ENCODE measurements at regions not wholly inside any gene's neighbourhood (a gene's known extent, or its start where the extent isn't known, plus 50 kb on each side); places are given as distances from the start of the nearest gene placed in this dataset.

- no peak for TF ChIP-seq GATA2 (IDR thresholded peaks at IDR 0.05; ENCODE audit: low read depth, low read length)
- no peak for TF ChIP-seq GATA3 (IDR thresholded peaks at IDR 0.05; ENCODE audit: low read depth, low read length)
Observed at GRCh38 chr11:106446955-106447354, 369.5 kb downstream of the AASDHPPT start.

GRCh38 chr11:106447631-106448191, 370.2 kb downstream of the AASDHPPT start:
- TF ChIP-seq GATA2 (IDR thresholded peaks at IDR 0.05; ENCODE audit: low read depth, low read length) (no peak), GATA3 (IDR thresholded peaks at IDR 0.05; ENCODE audit: low read depth, low read length) (no peak)

- TF ChIP-seq GATA3 (IDR thresholded peaks at IDR 0.05; ENCODE audit: low read depth, low read length) (no peak), GATA2 (IDR thresholded peaks at IDR 0.05; ENCODE audit: low read depth, low read length) (no peak)
Observed at GRCh38 chr11:106449763-106450162, 372.3 kb downstream of the AASDHPPT start.

DNA sequence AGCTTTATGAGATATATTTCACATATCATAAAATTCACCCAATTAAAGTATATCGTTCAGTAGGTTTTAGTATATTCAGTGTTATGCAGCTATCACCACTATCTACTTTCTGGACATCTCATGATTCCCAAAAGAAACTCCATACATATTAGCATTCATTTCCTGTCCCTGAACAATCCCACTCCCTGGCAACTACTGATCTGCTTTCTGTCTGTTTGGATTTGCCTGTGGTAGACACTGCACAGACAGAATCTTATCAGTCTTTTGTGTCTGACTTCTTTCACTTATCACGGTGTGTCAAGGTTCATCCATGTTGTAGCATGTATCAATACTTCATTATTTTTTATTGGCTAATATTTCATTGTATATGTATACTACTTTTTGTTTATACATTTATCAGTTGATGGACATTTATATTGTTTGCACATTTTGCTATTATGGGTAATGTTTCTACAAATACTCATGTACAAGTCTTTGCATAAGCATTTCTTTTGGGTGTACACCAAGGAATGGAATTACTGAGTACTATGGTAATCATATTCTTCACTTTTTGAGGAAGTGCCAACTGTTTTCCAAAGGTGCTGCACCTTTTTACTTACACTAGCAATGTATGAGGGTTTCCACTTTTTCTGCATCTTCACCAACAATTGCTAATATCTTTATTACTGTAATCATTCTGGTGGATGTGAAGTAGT, 373.9 kb downstream of the AASDHPPT start:
- TF ChIP-seq GATA2 (IDR thresholded peaks at IDR 0.05; ENCODE audit: low read depth, low read length) (no peak), GATA3 (IDR thresholded peaks at IDR 0.05; ENCODE audit: low read depth, low read length) (no peak)

DNA sequence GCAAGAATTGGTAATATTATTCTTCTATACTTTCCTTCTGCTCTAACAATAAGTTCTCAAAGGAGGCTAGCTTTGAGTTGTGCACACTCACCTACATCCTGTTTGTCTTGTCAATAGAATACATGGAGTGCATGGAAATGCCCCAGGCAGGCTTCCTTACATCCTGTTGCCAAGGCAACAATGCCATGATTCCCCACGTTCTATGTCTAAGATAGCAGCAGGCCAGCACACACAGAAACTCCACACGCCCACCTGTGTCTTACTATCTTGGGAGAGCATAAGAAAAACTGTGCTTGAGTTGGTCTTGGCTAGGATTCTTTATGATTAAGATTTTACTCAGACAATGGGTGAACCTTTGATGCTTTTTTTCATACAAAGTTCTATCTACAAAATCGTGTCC, 379.2 kb downstream of the AASDHPPT start:
- TF ChIP-seq GATA3 (IDR thresholded peaks at IDR 0.05; ENCODE audit: low read depth, low read length) (no peak), GATA2 (IDR thresholded peaks at IDR 0.05; ENCODE audit: low read depth, low read length) (no peak)

DNA sequence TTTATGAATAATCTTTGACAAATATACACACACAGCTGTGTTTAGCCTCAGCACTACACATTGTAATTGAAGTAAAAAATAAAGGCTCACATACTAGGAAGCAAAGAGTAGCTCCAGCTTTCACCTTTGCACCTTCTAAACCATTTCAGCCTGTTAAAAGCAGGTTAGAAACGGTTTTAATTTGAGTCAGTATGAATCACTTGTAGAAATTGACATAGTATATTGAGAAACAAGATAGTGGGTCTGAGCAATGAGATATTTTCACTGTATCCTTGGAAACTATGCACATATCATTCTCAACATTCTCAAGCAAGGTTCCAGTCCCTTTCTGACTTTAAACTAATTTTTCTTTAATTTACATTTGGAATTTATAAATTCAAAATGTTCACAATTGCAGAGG, 380.3 kb downstream of the AASDHPPT start:
- TF ChIP-seq GATA3 (IDR thresholded peaks at IDR 0.05; ENCODE audit: low read depth, low read length) (no peak), GATA2 (IDR thresholded peaks at IDR 0.05; ENCODE audit: low read depth, low read length) (no peak)

GRCh38 chr11:106459135-106459534, 381.7 kb downstream of the AASDHPPT start:
- no peak for TF ChIP-seq GATA2 (IDR thresholded peaks at IDR 0.05; ENCODE audit: low read depth, low read length)
- no peak for TF ChIP-seq GATA3 (IDR thresholded peaks at IDR 0.05; ENCODE audit: low read depth, low read length)

GRCh38 chr11:106461148-106461691, 383.8 kb downstream of the AASDHPPT start:
- TF ChIP-seq GATA3 (IDR thresholded peaks at IDR 0.05; ENCODE audit: low read depth, low read length) (no peak), GATA2 (IDR thresholded peaks at IDR 0.05; ENCODE audit: low read depth, low read length) (no peak)

DNA sequence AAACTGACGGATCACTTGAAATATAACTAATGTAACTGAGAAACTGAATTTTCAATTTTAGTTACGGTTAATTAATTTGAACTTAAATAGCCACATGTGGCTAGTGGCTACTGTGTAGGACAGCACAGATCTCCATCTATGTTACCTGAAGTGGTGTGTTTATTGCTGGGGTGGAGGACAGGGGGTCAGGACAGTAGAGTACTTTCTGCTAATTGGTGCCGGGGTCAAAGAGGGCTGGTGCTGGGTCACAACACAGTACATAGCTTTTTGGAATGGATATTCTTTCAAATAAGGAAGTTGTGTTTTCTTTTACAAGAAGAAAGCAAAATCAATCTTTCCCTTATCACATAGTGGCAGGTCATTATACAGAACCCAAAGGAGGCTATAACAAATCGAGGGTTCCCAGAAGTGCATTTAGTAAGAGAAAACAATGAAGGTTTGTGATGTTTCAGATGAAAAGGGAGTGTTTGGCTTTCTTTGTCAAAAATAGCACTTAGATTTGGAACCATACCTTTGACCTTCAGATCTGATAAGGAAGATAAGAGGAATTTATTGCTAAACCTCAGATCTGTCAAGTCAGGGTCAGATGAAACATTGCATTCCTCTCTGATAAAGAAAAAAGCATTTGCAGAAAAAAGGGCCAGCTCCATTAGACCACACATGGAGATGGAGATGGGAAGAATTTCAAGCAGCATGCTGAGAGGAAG, 384.5 kb downstream of the AASDHPPT start:
- TF ChIP-seq GATA3 (IDR thresholded peaks at IDR 0.05; ENCODE audit: low read depth, low read length) (no peak), GATA2 (IDR thresholded peaks at IDR 0.05; ENCODE audit: low read depth, low read length) (no peak)

DNA sequence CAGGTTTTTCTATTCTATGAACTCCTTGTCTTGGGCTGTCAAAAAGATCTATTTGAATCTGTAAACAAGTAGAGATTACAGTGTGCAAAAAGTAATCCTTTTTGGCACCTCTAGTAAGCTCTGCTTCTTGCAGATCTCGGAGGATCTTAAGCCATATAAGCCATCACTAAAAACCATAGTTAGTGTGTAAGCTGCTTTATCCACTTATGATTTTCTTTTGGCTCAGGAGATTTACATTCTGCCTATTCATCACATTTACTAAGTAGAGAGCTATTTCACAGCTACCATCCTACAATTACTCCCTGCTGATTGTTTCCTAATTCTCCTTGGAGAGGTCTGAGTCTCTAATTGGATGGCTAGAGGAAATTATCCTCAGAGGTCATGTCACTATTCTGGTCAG, 385.7 kb downstream of the AASDHPPT start:
- no peak for TF ChIP-seq GATA2 (IDR thresholded peaks at IDR 0.05; ENCODE audit: low read depth, low read length)
- TF ChIP-seq GATA3 (IDR thresholded peaks at IDR 0.05; ENCODE audit: low read depth, low read length), result no peak

DNA sequence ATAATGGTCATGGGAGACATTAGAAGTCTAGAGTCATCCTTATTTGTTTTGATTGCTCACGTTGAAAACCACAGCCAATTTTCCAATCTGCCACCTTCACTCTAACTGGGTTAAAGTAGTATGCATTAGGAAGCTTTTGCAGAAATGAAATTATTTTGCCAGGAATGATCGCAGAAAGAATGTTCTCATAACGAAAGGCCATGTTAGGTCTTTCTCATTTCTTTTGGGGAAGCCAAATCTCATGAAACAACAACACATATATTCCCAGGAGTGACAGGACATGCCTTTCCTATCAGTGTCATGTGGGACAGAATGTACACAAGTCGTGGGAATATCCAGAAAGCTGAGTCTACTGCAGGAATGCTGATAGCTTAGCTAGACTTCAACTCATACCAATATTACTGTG, 386.3 kb downstream of the AASDHPPT start:
- TF ChIP-seq GATA2 (IDR thresholded peaks at IDR 0.05; ENCODE audit: low read depth, low read length), result no peak

- TF ChIP-seq GATA2 (IDR thresholded peaks at IDR 0.05; ENCODE audit: low read depth, low read length) (no peak), GATA3 (IDR thresholded peaks at IDR 0.05; ENCODE audit: low read depth, low read length) (no peak)
Observed at GRCh38 chr11:106464728-106465127, 387.3 kb downstream of the AASDHPPT start.

- no peak for TF ChIP-seq GATA2 (IDR thresholded peaks at IDR 0.05; ENCODE audit: low read depth, low read length)
Observed at GRCh38 chr11:106466521-106467080, 389.1 kb downstream of the AASDHPPT start.

- TF ChIP-seq GATA3 (IDR thresholded peaks at IDR 0.05; ENCODE audit: low read depth, low read length) (no peak), GATA2 (IDR thresholded peaks at IDR 0.05; ENCODE audit: low read depth, low read length) (no peak)
Observed at GRCh38 chr11:106467501-106467900, 390.0 kb downstream of the AASDHPPT start.
